Osteocyte (in vitro differentiated cells): ENCODE measurements at regions not wholly inside any gene's neighbourhood (a gene's known extent, or its start where the extent isn't known, plus 50 kb on each side); places are given as distances from the start of the nearest gene placed in this dataset.

ENCODE experiments used
- DNase-seq: peaks from one replicate; pipeline ENCODE4 v3.0.0; 2021; ENCODE audit warnings: mixed read lengths; ENCODE audit not compliant: unreplicated experiment; ENCODE audit errors: extremely low spot score
- H3K27ac Mint-ChIP-seq: one replicate; pipeline ENCODE4 v1.8.0; 2021; ENCODE audit warnings: mild to moderate bottlenecking, mixed read lengths; ENCODE audit not compliant: unreplicated experiment
- H3K27me3 Mint-ChIP-seq: one replicate; pipeline ENCODE4 v1.8.0; 2021; ENCODE audit warnings: mixed read lengths; ENCODE audit not compliant: unreplicated experiment
- H3K36me3 Mint-ChIP-seq: one replicate; pipeline ENCODE4 v1.8.0; 2021; ENCODE audit warnings: mixed read lengths; ENCODE audit not compliant: unreplicated experiment
- H3K4me1 Mint-ChIP-seq: one replicate; pipeline ENCODE4 v1.8.0; 2021; ENCODE audit warnings: mixed read lengths; ENCODE audit not compliant: unreplicated experiment
- H3K4me3 Mint-ChIP-seq: one replicate; pipeline ENCODE4 v1.8.0; 2021; ENCODE audit warnings: mild to moderate bottlenecking, moderate library complexity, mixed read lengths; ENCODE audit not compliant: unreplicated experiment
- H3K9me3 Mint-ChIP-seq: one replicate; pipeline ENCODE4 v1.8.0; 2021; ENCODE audit warnings: mixed read lengths; ENCODE audit not compliant: unreplicated experiment
- CTCF ChIP-seq: fragments of 200-600 bp; sonication (generic); IDR thresholded peaks from 2 replicates; pipeline ENCODE4 v1.5.0; 2021; ENCODE audit warnings: antibody characterized with exemption, mild to moderate bottlenecking, moderate library complexity

GRCh38 chr19:46954993-46955812 is 64.4 kb upstream of the NPAS1 start:
- Mint-ChIP-seq H3K36me3 (peaks cover 9% of the 10 kb centered on the region), H3K27ac (peak overlapping the region; percentile 88), H3K4me3 (no peak overlapping the region), H3K9me3 (no peaks in the 10 kb centered on the region), H3K27me3 (no peaks in the 10 kb centered on the region), H3K4me1 (peaks cover 76% of the 10 kb centered on the region)
- TF ChIP-seq CTCF = no peak
- no peak for DNase-seq

DNA sequence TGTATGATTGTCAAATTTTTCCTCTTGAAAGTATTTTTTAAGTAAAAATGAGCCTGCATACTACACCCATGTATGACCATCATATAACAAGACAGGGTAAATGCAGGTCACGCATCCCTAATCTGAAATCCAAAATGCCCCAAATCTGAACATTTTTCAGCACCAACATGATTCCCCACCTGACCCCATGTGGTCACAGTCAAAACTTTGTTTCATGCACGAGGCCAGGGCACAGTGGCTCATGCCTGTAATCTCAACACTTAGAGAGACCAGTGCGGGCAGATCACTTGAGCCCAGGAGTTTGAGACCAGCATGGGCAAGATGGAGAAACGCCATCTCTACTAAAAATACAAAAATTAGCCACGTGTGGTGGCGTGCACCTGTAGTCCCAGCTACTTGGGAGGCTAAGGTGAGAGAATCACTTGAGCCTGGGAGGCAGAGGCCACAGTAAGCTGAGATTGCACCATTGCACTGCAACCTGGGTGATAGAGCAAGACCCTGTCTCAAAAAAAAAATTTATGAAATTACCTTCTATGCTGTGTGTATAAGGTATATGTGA is 63.7 kb upstream of the NPAS1 start:
- no peak for TF ChIP-seq CTCF
- Mint-ChIP-seq H3K4me3 (no peak overlapping the region), H3K9me3 (no peaks in the 10 kb centered on the region), H3K27ac (peak overlapping the region; percentile 88), H3K27me3 (no peaks in the 10 kb centered on the region), H3K4me1 (peaks cover 75% of the 10 kb centered on the region), H3K36me3 (peaks cover 9% of the 10 kb centered on the region)
- DNase-seq = no peak

DNA sequence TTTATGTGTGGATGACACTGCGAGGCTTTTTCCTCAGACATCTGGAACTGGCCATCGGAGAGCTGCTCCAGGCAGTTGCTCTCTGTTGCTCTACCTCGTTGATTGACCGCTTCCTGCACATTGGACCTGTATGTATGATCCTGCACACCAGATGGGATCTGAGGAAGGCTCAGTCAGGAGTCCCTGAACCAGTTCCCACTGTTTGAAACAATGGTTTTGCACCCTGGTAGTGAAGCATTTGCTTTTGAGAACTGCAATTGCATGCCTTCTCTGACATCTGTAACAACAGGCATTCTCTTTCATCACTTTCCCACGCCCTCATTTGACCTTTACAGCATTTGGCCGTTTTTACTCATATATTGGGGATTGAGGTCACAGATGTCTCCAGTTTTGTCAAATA is 61.1 kb upstream of the NPAS1 start:
- Mint-ChIP-seq H3K27ac (peak overlapping the region; percentile 88), H3K4me3 (no peak overlapping the region), H3K9me3 (no peaks in the 10 kb centered on the region), H3K4me1 (peaks cover 78% of the 10 kb centered on the region), H3K36me3 (peaks cover 6% of the 10 kb centered on the region), H3K27me3 (no peaks in the 10 kb centered on the region)
- TF ChIP-seq CTCF = no peak
- DNase-seq = no peak

DNA sequence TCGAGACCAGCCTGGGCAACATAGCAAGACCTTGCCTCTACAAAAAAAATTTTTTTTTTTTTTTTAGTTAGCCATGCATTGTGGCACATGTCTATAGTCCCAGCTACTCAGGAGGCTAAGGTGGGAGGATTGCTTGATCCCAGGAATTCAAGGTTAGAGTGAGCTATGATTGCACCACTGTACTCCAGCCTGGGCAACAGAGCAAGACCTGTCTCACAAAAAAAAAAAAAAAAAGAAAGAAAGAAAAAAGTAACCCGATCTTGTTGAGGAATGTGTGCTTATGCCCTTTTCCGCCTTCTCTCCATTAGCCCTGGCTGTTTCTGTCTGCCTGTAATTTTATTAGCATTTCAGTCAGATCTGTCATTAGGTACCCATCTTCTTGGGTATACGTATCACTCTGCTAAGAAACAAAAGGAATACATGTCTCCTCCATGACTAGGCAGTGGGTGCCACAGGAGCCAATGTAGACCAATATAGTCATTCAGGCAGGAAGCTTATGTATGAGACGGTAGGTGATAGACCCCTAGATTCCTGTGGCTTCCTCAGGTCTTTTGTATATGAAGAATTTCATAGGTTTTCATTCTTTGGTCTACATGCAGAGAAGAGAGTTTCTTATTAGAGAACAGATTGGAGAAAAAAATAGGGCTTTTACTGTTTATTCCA is 59.6 kb upstream of the NPAS1 start:
- TF ChIP-seq CTCF = no peak
- Mint-ChIP-seq H3K4me3 (no peak overlapping the region), H3K36me3 (peaks cover 3% of the 10 kb centered on the region), H3K4me1 (peaks cover 79% of the 10 kb centered on the region), H3K27ac (peak overlapping the region; percentile 97), H3K9me3 (no peaks in the 10 kb centered on the region), H3K27me3 (no peaks in the 10 kb centered on the region)
- no peak for DNase-seq

DNA sequence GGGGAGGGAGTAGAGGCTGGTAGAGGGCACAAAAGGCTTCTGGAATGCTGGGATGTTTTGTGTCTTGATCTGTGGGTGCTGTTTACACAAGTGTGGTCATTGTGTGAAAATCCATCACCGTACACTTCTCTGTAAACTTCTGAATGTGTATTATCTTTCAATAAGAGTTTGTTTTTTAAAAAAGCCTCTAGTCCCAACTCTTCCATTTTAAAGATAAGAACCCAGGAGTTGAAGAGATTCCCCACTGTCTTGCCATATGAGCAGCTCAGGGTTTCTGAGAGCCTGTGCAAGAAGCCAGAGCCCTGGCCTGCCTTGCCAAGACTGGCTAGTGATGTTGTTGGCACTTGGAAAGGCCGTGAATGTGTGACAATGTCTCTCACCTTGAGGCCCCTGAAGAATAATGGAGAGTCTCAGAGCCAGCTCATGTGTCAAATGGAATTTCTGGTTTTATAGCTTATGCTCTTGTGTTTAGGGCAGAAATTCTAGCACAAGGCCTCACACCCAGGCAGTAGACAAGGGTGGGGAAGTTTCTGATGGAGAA is 57.5 kb upstream of the NPAS1 start:
- peaks cover 7% of the 10 kb centered on the region for H3K36me3 Mint-ChIP-seq

More for the DNA sequence above, 57.5 kb upstream of the NPAS1 start:
- no peak for DNase-seq
- H3K27me3 Mint-ChIP-seq = no peaks in the 10 kb centered on the region
- H3K4me3 Mint-ChIP-seq = no peak overlapping the region
- H3K9me3 Mint-ChIP-seq = no peaks in the 10 kb centered on the region
- H3K4me1 Mint-ChIP-seq = peaks cover 76% of the 10 kb centered on the region
- H3K27ac Mint-ChIP-seq = peak overlapping the region; percentile 97
- no peak for TF ChIP-seq CTCF
